Posterior vena cava (tissue), 2 donors: ENCODE measurements at regions not wholly inside any gene's neighbourhood (a gene's known extent, or its start where the extent isn't known, plus 50 kb on each side); places are given as distances from the start of the nearest gene placed in this dataset.

Experiments
- DNase-seq: peaks from one replicate; pipeline ENCODE4 v3.0.0-alpha.2; 2020; ENCODE audit warnings: low spot score
- intact Hi-C, 2 donors: fragments of 100-400 bp; cut with DNase I; formaldehyde crosslinking; loops; one replicate each; pipeline versions ENCODE4 v1.14.1 to v1.14.2; 2022 to 2023
- donor health status: DM: yes; HTN: yes; CAD: no.
- donor health status: DM: yes; HTN: yes; CAD: no.

DNA sequence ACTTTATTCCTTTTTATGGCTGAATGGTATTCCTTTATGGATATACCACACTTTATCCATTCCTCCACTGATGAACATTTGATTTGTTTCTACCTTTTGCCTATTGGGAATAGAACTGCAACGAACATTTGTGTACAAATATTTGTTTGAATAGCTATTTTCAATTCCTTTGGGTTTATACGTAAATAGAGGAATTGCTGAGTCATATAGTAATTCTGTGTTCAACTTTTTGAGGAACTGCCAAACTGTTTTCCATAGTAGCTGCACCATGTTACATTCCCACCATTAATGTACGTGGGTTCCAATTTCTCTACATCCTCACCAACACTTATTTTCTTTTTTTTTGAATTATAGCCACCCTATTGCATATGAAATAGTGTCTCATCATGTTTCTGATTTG lies 156.5 kb upstream of the ATP6AP2 start:
- no peak for DNase-seq
- intact Hi-C loops: no loop called here

DNA sequence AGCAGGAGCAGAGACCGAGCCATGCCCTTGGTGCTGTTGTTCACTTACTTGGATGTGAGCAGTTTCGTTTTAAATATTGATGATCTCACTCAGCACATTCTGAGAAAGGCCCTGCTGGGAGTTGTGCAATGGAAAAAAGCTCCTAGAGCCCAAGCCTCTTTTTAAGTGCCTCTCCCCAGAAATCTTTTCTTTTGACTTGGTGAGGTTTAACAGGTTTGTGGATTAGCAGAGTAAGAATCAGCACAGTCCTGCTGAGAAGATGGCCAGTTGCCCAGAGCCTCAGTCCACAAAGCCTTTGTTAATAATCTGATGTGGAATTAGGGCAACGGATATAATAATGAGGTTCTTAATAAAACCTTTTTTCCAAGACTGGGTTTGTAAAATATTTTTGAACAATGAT lies 157.5 kb upstream of the ATP6AP2 start:
- intact Hi-C loops: no loop called here
- DNase-seq: no peak

DNA sequence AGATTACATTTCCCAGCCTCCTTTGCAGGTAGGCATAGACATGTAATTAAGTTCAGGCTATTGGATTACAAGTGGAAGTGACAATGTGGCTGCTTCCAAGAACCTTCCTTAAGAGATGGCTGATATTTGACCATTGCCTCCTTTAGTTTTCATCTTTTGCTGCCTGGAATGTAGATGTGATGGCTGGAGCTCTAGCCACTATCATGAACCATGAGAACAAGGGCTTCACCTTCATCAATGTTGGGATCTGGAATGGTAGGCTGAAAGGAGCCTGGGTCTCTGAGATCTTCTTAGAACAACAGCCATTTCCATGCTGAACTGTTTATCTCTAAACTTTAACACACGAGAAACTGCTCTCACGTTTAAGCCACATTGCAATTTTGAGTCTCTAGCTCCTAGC lies 158.7 kb upstream of the ATP6AP2 start:
- intact Hi-C loops: no loop called here
- no peak for DNase-seq

DNA sequence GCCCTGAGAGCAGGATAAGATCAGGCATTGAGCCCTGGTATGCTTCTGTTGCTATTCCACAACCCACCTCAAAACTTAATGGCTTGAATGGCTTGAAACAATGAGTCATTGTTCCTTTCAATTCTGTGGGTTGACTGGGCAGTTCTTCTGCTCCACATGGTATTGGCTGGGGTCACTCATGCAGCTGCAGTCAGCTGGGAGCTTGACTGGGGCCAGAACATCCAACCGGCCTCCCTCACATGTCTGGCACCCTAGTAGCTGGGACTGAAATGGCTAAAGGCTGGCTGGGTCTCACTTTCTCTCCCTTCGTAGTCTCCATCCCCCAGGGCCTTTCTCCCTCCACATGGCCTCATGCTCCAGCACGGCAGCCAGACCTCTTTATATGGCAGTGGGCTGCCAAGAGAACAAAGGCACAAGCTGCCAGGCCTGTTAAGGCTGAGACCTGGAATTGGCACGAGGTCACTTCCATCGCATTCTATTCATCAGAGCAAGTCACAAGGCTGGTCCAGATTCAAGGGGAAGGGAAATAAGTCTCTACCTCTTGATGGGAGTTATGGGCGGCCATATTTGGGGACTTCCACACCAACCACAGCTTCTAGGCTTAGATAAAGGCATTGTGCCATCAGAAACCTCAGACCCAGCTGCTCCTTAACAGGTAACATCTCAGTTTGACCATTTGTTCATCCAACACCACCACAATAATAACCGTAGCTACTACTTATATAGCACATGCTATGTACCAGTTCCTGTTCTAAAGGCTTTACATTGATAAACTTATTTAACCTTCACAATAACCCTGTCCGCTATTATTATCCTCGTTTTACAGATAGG lies 159.7 kb upstream of the ATP6AP2 start:
- intact Hi-C loops: no loop called here
- no peak for DNase-seq

DNA sequence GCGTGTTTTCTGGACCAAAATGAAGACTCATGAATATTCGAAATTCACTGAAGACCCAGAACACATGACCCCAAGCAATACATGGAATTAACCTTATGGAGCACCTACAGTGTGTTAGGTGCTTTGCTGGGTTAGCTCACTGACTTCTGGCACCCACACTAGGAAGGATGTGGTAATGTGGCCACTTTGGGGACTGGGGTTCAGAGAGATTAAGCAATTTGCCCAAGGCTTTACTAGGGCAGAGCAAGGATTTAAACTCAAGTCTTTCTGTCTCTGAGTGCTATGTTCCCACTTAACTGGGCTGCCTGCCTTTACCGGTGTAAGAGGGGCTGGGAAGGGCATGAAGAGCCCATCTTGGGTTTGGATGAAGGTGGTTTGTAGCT lies 162.0 kb upstream of the ATP6AP2 start:
- intact Hi-C loops: loop anchor here in 1 of 2 donors (5.0 kb wide), 1 partner anchor 718 kb away; no protein-coding TSS in a partner anchor
- DNase-seq: no peak

DNA sequence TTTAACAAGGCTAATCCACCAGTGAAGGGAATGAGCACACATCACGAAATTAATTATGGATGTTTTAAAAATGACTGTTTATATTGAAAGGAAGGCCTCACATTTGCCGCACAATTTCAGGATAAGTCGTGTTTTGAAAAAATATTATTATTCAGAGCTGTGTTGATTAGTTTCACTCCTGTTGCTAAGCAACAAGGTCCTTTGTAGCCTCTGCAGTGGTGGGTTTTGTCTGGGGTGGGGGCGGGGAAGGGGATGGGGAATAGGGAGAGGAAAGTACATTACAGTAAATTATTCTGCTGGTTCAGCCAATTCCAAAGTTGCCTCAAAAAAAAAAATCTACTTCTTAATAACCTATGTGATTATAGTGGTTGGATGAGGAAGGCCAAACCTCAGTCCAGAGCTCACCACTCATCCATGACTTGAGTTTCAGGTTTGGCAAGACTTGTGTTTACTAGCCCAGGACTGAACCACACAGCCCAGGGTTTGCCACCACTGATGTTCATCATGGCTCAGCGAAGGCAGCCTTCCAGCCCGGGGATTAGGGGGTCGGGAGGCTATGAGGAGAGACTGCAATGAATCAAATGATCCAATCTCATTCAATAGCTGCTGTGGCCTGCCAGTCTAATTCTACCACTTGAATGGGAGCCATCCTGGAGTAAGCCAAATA lies 162.5 kb upstream of the ATP6AP2 start:
- intact Hi-C loops: loop anchor here in 1 of 2 donors (5.0 kb wide), 1 partner anchor 719 kb away; no protein-coding TSS in a partner anchor
- no peak for DNase-seq

DNA sequence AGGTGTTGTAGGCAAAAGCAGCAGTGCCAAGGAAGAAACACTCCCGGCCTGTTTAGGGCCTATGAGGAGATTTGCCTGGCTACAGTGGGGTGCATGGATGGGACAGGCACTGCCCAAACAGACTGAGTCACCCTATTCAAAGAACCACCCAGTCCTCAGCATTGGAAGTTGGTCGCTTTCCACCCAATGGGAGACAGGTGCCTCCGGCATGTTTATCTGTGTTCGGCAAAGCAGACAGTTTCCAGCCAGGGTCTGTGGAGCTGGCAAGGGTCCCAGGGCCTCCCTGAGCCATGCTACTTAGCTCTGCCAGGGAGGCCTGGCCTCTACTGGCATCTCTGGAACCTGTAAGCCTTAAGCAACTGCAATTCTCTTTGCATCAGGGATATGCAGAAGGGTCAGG lies 165.1 kb upstream of the ATP6AP2 start:
- no peak for DNase-seq
- intact Hi-C loops: loop anchor here in 1 of 2 donors (5.0 kb wide), 1 partner anchor 722 kb away; no protein-coding TSS in a partner anchor

DNA sequence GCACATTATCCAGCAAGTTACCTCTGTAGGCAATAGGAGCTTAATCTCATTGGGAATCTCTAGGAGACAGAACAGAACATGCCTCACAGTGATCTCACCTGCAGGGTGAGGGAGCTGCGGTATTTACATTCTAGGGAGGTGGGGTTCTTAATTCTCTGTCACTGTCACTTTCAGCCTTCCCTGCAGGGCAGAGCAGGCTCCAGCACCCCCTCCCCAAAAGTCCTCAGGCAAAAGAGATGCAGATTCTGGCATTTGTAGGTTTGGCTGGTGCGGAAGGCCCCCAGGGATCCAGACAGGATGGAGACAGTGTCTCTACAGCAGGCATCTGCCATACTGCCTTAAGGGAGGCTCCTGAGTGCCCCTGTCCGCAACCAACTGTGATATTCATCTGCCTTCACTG lies 166.4 kb upstream of the ATP6AP2 start:
- no peak for DNase-seq
- intact Hi-C loops: no loop called here

DNA sequence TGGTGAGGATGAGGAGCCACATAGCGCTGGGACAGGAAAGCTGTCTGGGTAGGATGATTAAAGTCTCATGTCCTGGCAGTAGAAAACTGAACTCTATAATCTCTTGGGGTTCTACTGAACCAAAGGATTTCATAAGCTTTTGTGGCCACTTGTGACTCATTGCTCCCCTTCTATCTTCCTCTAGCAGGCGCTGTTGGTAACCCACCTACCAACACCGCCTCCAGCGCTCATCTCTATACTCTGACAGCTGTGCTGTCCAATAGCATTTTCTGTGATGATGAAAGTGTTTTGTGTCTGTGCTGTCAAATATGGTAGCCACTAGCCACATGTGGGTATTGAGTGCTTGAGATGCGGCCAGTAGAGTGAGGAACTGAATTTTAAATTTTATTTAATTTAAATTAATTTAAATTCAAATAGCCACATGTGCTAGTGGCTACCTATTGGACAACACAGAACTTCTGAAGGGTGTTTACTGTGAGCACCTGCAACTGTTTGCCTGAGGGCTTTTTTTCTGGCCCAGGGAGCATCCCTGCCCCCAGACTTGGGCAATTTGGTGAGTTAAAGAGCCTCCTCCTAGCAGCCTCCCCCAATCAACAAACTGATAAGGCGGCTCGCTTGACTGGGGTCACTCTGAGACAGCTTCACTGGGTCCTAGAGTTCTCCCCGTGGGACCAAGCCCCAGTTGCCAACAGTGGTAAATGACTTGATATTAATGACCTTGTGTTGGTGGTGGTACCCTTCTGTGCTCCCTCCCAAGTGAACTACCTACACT lies 169.2 kb upstream of the ATP6AP2 start:
- intact Hi-C loops: no loop called here
- DNase-seq: no peak

DNA sequence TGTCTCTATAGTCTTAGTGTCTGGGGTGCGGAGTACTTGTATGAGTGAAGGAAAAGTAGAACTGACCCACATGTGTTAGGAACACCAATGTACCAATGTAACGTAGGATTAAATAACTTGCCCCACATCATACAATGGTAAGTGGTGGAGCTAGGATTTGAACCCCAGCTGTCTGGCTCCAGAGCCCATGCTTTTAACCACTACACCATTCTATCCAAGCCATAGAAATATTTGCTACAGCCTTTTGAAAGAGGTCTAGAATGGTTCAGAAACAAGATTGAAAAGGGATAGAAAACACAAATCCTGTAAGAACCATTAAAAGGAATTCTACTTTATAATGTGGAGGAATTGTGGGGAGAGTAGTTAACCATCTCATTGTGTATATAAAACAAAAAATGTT lies 169.9 kb upstream of the ATP6AP2 start:
- intact Hi-C loops: no loop called here
- no peak for DNase-seq

DNA sequence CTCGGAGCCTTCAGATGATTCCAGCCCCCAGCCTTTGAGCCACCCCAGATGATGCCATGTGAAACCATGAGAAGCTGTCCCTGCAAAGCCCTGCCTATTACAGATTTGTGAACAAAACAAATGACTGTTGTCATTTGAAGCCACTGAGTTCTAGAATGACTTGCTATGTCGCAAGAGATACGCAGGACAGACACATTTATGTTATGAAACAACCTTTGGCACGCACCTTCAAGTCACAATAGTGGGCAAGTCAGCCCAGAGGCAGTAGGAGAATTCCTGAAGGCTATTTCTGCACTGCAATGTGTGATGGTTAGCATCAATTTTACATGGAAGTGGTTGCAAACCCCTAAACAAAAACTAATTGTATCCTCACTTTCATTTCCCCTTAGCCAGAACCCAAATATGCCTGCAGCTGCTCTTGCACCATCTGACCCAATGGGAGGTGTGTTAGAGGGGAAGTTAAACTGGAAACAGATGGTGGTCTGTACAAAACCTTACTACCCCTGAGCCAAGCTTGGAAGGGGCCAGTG lies 174.4 kb upstream of the ATP6AP2 start:
- no peak for DNase-seq
- intact Hi-C loops: no loop called here

DNA sequence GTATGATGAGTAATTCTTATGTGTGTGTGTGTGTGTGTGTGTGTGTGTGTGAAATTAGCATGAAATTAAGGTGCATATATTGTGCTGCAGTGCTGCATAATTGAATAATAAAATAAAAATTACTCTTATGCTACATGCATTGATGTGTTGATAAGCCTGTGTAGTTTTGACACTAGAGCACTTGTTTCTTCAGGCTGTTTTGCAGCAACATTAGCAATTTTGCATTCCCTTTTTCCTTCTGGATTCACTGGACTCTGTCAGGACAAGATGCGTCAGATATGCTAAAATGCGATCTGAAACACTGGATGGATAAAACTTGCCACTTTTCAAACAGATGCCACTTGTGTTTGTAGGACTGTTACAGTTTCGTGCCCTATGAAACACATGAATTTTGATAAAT lies 175.4 kb upstream of the ATP6AP2 start:
- DNase-seq: no peak
- intact Hi-C loops: no loop called here

DNA sequence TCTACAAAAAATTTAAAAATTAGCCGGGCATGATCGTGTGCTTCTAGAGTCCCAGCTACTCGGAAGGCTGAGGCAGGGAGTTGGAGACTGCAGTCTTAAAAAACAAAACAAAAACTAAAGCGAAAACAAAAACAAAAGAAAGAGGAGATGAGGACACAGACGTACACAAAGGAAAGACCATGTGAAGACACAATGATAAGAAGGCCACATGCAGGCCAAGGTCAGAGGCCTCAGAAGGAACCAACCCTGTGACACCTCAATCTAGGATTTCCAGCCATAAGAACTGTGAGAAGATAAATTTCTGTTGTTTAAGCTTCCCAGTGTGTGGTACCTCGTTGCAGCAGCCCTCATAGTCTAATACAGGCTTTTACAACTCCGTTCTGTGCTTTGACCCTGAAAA lies 177.0 kb upstream of the ATP6AP2 start:
- intact Hi-C loops: no loop called here
- no peak for DNase-seq

DNA sequence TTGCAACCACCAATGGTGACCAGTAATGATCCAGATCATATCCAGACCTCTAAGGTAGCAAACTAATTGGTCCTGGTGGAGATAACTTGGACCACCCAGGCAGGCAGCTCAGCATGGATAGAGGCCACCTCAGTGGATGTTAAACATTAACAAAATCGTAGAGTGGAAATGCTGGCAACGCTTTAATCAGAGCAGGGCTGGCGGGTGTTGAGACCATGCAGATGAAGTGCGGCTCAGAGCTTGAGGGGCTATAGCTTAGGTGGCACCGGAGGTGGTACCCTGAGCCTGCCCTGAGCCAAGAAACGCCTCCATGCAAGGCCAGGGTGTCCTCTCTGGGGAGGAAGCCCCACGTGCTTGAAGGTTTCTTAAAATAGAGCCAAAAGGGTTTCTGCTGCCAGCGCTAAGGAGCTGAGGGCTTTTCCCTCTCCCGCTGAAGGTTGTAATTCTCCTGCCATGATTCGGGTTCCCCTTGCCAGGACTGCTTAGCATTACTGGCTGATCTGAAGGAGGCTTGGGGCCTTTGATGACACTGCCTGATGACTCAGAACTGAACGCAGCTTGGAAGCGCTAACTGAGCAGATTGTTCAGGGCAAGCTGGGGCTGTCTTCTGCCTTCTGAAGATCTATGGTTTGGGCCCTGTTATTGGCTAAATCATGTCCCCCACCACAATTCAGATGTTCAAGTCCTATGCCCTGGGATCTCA lies 177.8 kb upstream of the ATP6AP2 start:
- intact Hi-C loops: no loop called here
- DNase-seq: no peak

DNA sequence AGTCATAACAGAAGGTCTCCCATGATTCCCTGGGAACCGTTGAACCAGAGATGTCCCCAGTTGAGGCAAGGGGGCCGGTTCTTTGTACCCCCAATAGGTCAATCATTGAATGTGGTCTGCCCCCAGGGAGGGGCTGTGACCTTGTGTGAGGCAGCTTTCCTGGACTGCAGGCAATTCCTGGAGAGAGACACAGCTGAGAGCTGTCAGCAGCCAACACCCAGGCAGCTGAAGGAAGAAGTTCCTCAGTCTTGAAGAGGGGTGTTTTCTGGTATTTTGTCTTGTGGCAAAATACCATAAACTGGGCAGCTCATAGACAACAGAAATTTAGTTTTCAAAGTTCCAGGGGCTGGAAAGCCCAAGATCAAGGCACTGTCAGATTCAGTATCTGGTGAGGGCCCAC lies 185.7 kb upstream of the ATP6AP2 start:
- intact Hi-C loops: no loop called here

DNA sequence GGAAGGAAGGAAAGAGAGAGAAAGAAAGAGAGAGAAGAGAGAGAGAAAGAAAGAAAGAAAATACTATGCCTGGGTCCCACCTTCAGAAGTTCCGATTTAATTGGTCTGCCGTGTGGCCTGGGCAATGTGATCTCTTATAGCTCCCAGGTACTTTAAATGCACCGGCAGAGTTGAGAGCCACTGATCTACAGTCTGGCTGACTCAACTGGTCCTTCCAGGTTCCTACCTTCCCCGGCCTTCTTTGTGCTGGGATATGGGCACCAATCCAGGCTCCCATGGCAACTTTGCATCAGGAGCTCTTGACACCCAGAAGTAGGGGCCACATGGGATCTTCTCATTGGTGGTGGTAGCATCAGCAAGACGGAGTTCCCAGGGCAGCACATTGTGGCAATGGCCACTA lies 186.5 kb upstream of the ATP6AP2 start:
- no peak for DNase-seq
- intact Hi-C loops: no loop called here

More for the DNA sequence above, 185.7 kb upstream of the ATP6AP2 start:
- DNase-seq: no peak

DNA sequence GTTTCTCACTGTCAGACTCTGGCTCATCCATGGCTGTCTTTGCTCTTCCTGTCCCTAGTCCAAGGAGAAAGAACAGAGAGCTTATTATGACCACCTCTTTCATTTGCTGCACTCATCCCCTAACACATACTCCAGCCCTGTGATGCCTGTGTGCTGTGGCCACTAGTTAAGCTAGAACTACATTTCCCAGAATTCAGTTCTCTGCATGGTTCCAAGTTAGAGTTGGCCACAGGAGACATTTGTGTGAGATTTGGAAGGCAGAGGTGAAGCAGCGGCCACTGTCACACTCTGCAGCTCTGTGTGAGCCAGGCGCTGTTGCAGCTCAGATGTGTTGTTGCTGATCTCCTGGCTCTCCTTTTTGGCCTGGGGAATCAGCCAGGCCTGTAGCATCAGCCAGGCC lies 188.2 kb upstream of the ATP6AP2 start:
- no peak for DNase-seq
- intact Hi-C loops: no loop called here

DNA sequence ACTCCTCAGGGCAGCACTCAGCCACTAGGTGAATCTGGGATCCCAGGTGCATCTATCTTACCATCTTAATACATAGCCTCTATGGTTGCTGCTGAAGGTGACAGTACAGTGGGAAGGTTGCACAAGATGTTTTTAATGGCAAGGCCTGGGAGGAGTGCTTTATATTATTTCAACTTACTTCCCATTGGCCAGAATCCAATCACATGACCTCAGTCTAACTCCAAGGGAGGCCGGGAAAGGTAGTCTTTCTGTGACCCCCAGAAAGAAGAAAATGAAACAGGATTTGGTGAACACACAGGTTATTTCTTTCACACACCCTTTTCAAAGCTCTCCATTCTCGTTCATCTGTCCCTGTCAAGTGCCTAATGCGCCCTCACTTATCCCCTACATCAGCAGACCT lies 189.1 kb upstream of the ATP6AP2 start:
- intact Hi-C loops: no loop called here
- no peak for DNase-seq

DNA sequence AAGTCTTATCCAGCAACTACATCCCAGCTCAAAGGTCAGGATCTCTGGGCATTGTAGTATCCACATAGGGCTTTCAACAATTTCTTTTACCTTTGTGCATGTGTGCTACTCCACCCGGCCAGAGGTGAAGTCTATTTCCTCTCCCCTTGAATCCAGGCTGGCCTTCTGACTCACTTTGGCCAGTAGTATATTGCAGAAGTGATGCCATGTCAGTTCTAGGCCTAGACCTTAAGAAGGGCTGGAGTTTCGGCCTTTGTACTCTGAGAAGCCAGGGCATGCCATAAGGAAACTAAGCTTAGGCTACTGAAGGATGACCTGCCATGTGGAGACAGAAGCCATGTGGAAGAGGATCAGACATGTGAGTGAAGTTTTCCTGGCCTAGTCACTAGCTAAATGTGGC lies 191.2 kb upstream of the ATP6AP2 start:
- no peak for DNase-seq
- intact Hi-C loops: no loop called here
